ENCODE measurements at regions not wholly inside any gene's neighbourhood (a gene's known extent, or its start where the extent isn't known, plus 50 kb on each side); places are given as distances from the start of the nearest gene placed in this dataset.

GRCh38 chr6:93801101-93801847 lies 381.9 kb upstream of the EPHA7 start:
- no peak for TF ChIP-seq CTCF (IDR thresholded peaks at IDR 0.05)
- no peak for TF ChIP-seq EP300 (IDR thresholded peaks at IDR 0.05)
- TF ChIP-seq POLR2A (IDR thresholded peaks at IDR 0.05; ENCODE audit: low read depth): no peak
